HG03025 (cell line): ENCODE measurements at regions not wholly inside any gene's neighbourhood (a gene's known extent, or its start where the extent isn't known, plus 50 kb on each side); places are given as distances from the start of the nearest gene placed in this dataset.

Source experiments
- ATAC-seq: cut with Tn5 transposase; IDR thresholded peaks from one replicate; pipeline ENCODE4 v1.9.1; 2021; ENCODE audit warnings: mild to moderate bottlenecking, moderate library complexity; ENCODE audit not compliant: unreplicated experiment, low FRiP score

DNA sequence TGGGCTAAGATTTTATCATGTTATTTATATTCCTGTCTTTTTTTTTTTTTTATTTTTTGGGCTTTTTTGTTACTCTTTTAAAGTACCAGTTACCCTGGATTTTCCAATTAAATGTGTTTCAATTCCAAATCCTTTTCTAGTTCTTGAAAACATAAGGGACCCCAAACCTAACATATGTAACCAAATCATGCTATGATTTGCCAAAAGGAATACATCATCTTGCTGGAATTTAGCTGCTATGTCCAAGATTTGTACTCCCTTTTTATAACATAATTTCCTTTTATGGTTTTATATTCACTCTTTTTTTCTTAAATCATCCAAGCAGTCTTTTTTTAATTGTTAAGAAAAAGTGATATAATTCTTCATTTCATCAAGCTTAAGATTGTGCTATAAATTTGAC, 60.9 kb upstream of the DSEL start:
- ATAC-seq, result no peak

DNA sequence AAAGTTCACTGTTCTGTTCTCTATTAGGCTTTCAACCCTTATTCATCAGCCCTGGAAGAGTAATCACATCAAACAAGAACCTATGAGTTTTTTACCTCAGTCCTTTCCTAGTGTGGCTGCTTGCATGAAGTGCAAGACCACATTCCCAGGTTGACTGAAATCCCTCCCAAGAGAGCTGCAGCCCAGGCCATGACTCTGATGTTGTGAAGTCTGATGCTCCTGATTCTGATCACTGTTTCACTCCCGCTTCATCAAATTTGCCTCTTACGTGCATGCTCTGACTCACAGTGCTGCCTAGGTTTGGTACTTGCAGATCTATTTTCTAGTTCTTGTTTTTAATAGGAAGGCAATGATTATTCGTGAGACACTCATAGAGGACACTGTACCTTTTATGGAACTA, 58.2 kb upstream of the DSEL start:
- ATAC-seq, result no peak

DNA sequence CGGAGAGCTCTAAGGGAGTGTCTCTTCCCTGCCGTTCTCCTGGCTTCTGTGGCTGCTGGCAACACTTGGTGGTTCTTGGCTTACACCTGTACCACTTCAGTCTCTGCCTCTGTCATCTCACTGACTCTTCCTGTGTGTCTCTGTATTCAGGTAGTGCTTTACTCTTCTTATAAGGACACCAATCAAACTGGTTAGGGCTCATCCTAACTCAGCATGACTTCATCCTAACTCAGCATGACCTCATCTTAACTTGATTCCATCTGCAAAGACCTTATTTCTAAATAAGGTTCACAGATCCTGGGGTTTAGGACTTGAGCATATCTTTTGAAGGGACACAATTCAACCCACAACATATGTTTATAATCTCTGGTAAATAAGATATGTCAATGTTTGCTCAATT, 51.6 kb upstream of the DSEL start:
- no peak for ATAC-seq
